GM12864 (cell line): ENCODE measurements at regions not wholly inside any gene's neighbourhood (a gene's known extent, or its start where the extent isn't known, plus 50 kb on each side); places are given as distances from the start of the nearest gene placed in this dataset.

Source experiments
- DNase-seq: peaks from one replicate; pipeline ENCODE4 v3.0.0-alpha.2; 2011; ENCODE audit warnings: low read depth
- H3K4me3 ChIP-seq: 2 replicates; pipeline ENCODE4 v1.5.1; 2011; ENCODE audit warnings: mild to moderate bottlenecking, low read depth, low read length, control low read depth
- CTCF ChIP-seq: IDR thresholded peaks from 2 replicates; pipeline ENCODE4 v1.5.1; 2011; ENCODE audit warnings: low read depth, mild to moderate bottlenecking, moderate library complexity, low read length, control low read depth, inconsistent platforms; ENCODE audit errors: missing control alignments

- no peak overlapping the region for H3K4me3 ChIP-seq
- no peak for DNase-seq
- TF ChIP-seq CTCF = no peak
These were observed 190.0 kb downstream of the RPS12 start for GRCh38 chr6:133004304-133004884.

GRCh38 chr6:133012774-133013173 lies 198.4 kb downstream of the RPS12 start:
- no peak overlapping the region for H3K4me3 ChIP-seq
- no peak for TF ChIP-seq CTCF
- DNase-seq = no peak

GRCh38 chr6:133016631-133017030 lies 202.3 kb downstream of the RPS12 start:
- no peak for DNase-seq
- no peak for TF ChIP-seq CTCF
- no peak overlapping the region for H3K4me3 ChIP-seq

- no peak overlapping the region for H3K4me3 ChIP-seq
- no peak for DNase-seq
- no peak for TF ChIP-seq CTCF
These were observed 203.2 kb downstream of the RPS12 start for GRCh38 chr6:133017581-133017980.

- no peak overlapping the region for H3K4me3 ChIP-seq
- no peak for DNase-seq
- TF ChIP-seq CTCF = no peak
These were observed 212.3 kb downstream of the RPS12 start for GRCh38 chr6:133026705-133027104.

- no peak overlapping the region for H3K4me3 ChIP-seq
- DNase-seq = no peak
- TF ChIP-seq CTCF = no peak
These were observed 207.9 kb upstream of the EYA4 start for GRCh38 chr6:133033263-133033662.

- TF ChIP-seq CTCF = no peak
- H3K4me3 ChIP-seq = no peak overlapping the region
- no peak for DNase-seq
These were observed 206.5 kb upstream of the EYA4 start for GRCh38 chr6:133034509-133035206.
